CD4-positive, alpha-beta T cell treated with Interleukin-12 subunit alpha and Interleukin-12 subunit beta, for 1 hour (primary cell): ENCODE measurements at regions not wholly inside any gene's neighbourhood (a gene's known extent, or its start where the extent isn't known, plus 50 kb on each side); places are given as distances from the start of the nearest gene placed in this dataset.
A peak's percentile ranks its signal among the peaks of the same experiment; 100 is the strongest.

ENCODE experiments used
- DNase-seq: peaks from one replicate; pipeline ENCODE4 v3.0.0-alpha.2; 2020

GRCh38 chr4:38489924-38490639 lies 173.9 kb upstream of the KLF3 start:
- peak; percentile 7 for DNase-seq

- DNase-seq = no peak
These were observed 173.1 kb upstream of the KLF3 start for GRCh38 chr4:38490753-38491446.

GRCh38 chr4:38491854-38492478 lies 172.0 kb upstream of the KLF3 start:
- DNase-seq = no peak

- no peak for DNase-seq
These were observed 170.9 kb upstream of the KLF3 start for GRCh38 chr4:38493066-38493465.

- no peak for DNase-seq
These were observed 168.6 kb upstream of the KLF3 start for GRCh38 chr4:38495446-38495845.

GRCh38 chr4:38497121-38497520 lies 166.9 kb upstream of the KLF3 start:
- no peak for DNase-seq

GRCh38 chr4:38499101-38499500 lies 164.9 kb upstream of the KLF3 start:
- no peak for DNase-seq

GRCh38 chr4:38500433-38500832 lies 163.6 kb upstream of the KLF3 start:
- DNase-seq = no peak

GRCh38 chr4:38501698-38502097 lies 162.3 kb upstream of the KLF3 start:
- DNase-seq = no peak

- DNase-seq = no peak
These were observed 160.2 kb upstream of the KLF3 start for GRCh38 chr4:38503689-38504395.

- DNase-seq = no peak
These were observed 159.6 kb upstream of the KLF3 start for GRCh38 chr4:38504396-38504715.

- DNase-seq = peak; percentile 66
These were observed 154.4 kb upstream of the KLF3 start for GRCh38 chr4:38509551-38509950.

- no peak for DNase-seq
These were observed 153.8 kb upstream of the KLF3 start for GRCh38 chr4:38510201-38510600.

- DNase-seq = no peak
These were observed 152.3 kb upstream of the KLF3 start for GRCh38 chr4:38511702-38512101.

GRCh38 chr4:38512840-38513239 lies 151.2 kb upstream of the KLF3 start:
- DNase-seq = no peak

GRCh38 chr4:38514465-38515146 lies 149.4 kb upstream of the KLF3 start:
- DNase-seq = no peak

- DNase-seq = no peak
These were observed 147.8 kb upstream of the KLF3 start for GRCh38 chr4:38516190-38516589.

GRCh38 chr4:38519666-38520065 lies 144.3 kb upstream of the KLF3 start:
- no peak for DNase-seq

GRCh38 chr4:38523054-38523453 lies 140.9 kb upstream of the KLF3 start:
- DNase-seq = no peak

GRCh38 chr4:38523524-38524448 lies 140.2 kb upstream of the KLF3 start:
- DNase-seq = peak; percentile 64

GRCh38 chr4:38526412-38526811 lies 137.6 kb upstream of the KLF3 start:
- DNase-seq = no peak
